HG03565 (cell line): ENCODE measurements at regions not wholly inside any gene's neighbourhood (a gene's known extent, or its start where the extent isn't known, plus 50 kb on each side); places are given as distances from the start of the nearest gene placed in this dataset.
"Not testable (repeated sequence)": the region's sequence is repeated elsewhere in the genome, so short reads cannot be mapped to it uniquely, and the experiment has no call there.

Source experiments
- ATAC-seq: cut with Tn5 transposase; IDR thresholded peaks from one replicate; pipeline ENCODE4 v1.9.1; 2021; ENCODE audit warnings: mild to moderate bottlenecking, moderate library complexity; ENCODE audit not compliant: unreplicated experiment

DNA sequence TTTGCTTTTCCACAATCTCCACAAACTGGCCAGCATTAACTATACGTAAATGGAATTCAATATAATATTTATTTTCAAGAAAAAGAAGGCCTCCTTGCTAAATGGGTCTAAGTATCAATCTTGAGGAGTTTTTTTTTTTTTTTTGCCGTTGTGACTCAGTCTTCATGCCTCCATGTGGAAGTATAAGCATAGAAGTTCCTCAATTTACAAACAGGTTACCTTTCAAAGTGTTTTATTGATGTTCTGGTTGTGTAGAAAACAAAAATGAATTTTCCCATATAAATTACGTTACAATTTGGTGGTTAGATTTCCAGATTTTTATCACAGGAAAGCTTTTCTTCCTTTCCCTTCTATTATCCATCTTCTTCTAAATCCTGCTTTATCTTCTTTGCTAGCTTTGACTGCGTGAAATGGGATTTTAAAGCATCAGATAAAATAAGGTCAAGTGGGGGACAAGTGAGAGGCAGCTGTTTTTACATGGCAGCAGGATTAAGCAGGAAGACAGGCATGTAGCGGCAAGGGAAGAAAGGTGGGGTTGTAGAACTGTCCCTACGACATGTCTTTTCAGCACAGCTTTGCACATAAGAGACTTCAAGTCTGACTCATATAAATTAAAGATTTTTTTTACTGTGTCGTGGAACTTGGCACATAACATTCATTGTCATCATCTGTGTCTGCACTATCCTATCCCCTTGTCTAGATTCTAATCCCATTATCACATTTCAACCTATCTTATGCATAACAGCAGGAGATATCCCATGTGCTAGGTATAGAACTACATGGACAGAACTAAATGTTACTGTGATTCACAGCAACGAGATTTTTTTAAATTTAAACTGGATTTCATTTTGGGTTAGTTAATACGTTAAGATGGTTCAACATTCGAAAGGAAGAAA is 135.3 kb upstream of the FAM3C start:
- no peak for ATAC-seq

DNA sequence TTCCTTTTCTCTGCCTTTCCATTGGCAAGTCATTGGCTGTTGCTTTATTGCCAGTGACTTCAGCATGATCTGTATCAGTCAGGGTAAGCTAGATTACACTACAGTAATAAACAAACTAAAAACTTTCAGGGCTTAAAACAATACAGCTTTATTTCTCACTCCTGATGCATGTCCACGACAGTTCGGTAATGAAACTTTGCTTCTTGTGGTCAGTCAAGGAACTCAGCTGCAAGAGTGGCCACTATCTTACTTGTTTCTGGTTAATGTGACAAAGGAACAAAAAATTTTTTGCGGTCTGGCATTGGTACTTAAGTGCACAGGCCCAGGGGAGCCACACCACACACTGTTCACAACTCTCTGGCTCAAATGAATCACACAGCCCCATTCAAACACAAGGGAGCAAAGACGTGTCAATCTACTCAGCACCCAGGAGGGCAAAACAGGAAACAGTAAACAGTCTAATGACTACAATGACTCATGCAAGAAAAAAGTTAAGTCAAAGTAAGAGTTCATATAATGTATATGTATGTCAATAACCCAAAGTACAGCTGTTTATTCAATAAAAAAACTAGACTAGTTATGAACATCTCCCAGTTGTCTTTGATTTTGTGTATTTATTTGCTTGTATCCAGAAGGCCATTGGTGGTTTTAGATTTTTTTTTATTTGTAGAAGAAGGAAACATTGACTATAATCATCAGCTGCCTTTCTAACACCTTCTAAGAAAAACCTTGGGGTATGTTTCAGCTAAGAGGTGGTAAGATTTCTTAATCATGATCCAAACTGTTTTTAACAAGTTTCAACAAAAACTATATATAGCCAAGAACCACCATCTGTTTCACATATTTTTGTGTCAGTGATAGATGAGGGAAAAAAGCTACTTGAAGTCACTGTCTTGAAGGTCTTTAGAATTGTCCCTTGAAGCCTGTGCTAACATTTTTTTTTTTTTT is 134.4 kb upstream of the FAM3C start:
- peak; percentile 98 for ATAC-seq

DNA sequence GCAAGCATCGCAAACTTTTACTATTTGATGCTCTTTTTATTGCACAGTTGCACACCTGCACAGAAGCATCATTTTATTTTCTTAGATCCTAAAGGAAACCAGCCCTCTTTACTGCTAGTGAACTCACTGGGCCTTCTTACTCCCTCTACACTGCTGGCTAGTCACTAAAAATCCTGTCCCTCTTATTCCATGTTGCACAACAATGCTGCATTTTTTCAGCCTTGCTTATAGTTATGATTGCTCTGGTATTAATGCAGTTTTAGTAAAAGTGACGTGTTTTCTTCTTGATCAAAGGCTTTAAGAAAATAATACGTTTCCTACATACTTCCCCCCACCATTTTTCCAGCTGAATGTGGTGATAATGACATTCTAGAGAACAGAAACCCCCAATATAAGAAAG is 132.9 kb upstream of the FAM3C start:
- no peak for ATAC-seq

DNA sequence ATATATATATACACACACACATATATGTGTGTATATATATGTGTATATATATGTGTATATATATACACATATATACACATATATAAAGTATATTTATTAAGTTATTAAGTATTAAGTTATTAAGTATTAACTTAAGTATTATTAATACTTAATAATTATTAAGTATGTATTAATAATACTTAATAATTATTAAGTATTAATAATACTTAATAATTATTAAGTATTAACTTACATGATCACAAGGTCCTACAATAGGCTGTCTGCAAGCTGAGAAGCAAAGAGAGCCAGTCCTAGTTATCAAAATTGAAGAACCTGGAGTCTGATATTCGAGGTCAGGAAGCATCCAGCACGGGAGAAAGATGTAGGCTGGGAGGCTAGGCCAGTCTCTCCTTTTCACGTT is 130.1 kb upstream of the FAM3C start:
- ATAC-seq, result not testable (repeated sequence)

DNA sequence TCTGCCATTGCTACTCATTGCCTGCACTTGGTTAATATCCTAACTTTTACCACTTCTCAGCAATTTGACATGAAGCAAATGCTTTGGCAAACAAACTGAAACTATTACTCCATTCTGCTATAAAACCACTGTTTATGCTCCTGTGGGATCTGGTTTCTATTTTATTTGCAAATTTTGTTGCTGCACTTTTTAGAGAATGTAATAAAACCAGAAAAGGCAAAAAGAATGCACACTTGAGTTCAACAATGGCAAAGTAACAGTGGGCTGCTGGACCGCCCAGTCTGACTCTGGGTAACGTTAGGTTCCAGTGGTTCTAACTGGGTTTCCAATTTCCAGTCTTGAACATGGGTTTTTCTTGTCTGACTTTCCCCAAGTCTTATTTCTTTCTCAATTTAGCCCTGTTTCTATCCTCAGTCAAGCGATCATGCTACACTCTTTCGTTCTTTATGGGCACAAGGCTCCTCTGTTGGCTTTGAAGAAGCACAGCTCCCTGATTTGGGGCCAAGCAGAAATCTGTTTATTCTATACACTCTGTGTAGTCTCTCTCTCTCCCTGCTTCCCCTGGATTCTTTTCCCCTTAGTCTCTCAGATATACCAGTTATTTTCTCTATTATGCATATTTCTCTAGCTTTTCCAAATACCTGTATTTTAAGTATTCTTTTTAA is 129.2 kb upstream of the FAM3C start:
- no peak for ATAC-seq

DNA sequence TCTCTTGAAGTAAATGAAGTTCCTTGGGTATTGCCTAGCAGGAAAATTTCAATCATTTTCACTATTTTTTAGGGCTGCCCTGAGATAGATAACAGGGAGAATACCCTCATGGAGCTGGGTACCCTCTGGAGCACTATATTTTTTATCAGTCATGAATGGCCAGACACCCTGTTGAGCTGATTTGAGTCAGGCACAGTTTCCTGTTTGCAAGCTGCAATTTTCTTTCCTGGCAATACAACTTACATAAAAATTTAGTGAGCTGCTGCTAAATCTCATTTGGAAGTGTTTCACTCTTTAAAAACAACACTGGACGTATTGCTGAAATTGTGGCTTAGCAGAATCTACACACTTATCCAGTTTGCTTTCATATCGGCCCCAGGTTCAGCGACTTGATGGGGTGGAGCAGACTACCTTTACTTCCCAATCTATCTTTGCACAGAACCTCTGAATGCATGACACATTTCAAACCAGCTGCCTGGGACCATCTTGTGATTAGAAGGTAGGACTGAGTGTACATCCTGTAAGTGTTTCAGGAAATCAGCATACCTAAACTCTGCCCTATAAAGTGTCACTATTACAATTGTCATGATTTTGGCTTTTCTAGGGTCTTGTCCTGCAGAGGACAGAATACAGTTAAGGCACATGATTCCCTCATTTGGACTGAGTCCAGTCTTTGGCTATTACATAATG is 125.7 kb upstream of the FAM3C start:
- no peak for ATAC-seq

DNA sequence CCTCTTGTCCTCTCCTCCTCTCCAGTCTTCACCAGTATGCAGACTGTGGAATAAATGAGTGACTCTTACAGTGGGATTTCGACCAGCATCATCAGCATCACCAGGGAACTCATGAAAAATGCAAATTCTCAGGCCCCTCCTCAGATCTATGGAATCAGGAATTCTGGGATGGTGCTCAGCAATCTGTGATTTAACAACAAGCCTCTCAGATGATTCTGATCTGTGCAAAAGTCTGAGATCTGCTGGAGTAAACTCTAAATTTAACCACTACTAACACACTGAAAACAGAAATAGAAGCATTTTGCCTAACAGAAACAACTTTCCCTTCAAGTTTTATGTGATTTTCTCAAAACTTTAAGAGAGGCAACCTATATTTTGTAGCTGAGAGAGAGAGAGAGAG is 124.8 kb upstream of the FAM3C start:
- no peak for ATAC-seq

DNA sequence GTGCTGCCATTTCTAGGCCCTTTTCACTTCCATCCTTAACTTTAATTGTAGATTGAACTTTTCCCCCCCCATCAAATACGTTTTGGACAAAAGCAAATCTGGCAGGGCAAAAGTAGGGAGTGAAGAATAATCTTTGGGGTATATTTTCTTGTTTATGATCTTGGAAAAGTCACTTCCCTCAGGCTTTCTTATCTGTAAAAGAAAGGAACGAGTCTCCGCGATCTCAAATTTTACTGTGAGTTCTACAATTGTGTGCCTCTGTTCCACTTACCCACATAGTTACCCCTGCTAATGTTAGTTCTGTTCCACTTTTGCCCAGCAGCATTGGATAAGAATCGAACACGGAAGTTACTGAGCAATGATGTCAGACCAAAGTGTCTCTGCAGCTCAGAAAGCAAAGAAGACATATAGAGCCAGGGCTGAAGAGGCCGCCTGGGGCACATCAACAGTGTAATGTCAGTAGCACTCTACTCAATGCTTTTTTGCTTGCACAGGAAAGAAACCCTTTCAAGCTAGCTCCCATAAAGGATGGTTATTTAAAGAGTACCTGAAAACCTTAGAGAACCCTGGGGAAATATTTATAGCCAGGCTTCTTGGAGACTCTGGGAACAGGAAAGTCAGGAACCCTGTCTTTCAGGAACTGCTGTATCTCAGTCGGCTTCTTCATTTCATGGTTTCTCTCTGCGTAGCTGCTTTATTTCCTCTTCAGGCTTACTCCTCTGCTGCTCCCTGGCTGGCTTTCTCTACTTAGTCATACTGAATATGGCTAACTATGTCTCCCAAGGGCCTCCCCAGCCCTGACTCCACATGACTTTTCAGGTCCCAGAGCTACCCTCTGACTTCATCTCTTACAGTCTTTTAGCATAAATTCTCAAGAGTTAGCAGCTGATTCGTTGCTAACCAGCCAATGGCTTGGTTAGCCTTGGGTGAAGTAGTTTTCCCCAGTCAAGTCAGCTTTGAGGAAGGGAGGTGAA is 123.7 kb upstream of the FAM3C start:
- peak; percentile 80 for ATAC-seq

DNA sequence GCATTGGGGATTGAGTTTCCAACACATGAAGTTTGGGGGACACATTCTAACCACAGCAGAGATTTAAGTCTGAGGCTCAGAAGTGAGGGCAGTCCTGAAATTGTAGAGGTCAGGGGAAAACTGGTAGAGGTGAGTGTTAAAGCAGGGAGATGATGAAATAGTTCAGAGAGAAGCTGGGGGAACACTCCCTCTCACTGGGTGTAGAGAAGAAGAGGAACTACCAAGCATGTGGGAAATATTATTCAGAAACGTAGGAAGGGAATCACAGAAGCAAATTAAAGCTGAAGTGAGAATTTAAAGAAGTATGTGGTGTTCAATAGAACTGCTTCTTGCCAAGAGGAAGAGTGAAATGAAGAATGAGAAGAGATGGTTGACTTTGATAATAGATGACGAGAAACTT is 121.5 kb upstream of the FAM3C start:
- ATAC-seq, result no peak

DNA sequence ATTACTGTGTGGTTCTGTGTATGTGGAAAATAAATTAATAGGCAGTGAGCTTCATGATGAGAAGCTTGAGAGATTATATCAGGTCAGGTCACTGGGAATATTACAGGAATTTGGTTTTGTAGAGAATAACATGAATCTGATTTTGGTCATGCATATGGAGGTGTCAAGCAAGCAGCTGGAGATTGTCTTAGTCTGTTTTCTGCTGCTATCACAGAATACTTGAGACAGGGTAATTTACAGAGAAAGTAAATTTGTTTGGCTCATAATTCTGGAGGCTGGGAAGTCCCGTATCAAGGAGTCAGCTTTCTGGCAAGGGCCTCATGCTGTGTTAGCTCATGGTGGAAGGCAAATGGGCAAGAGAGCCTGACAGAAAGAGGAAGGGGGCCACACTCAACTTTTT is 120.7 kb upstream of the FAM3C start:
- ATAC-seq, result no peak

DNA sequence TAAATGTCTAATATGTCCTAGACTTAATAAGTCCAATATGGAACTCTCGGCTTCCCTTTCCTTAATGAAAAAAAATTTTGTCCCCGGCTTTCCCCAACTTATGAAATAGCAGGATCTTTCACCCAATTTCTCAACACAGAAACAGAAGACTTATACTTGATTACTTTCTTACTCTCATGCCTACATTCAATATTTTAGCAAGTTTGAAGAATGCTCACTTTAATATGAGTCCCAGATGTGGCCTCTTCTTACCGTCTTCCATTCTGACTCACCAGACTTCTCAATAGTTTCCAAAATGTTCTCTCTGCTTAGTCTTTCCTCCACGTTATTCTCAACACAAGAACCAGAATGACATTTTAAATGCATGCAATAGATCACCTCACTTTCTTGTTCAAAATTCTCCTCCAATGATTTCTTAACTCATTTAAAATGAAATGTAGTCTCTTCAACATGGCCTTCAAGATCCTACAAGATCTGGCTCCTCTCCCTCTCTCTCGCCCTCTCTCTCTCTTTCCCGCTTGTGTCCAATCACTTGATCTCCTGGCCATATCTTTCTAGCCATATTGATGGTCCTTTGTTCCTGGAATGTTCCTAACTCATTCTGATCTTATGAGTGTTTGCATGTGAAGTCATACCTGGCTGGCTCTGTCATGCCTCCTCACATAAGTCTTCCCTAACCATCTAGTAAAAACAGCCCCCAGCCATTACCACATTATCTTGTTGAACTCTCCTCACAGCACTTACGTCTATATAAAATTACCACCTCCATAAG is 119.7 kb upstream of the FAM3C start:
- no peak for ATAC-seq

DNA sequence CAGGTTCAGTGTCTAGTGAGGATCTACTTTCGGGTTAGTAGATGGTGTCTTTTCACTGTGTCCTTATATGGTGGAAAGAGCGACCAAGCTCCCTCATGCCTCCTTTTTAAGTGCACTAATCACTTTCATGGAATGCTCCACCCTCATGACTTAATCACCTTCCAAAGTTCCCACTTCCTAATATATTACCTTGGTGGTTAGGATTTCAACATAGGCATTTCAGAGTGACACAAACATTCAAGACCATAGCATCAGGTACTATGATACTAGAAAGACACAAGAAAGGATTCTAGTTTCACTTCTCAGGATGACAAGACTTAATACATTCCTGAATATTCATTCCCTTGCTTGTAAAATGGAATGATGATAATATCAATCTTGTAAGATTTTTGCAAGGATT is 119.1 kb upstream of the FAM3C start:
- ATAC-seq, result no peak

DNA sequence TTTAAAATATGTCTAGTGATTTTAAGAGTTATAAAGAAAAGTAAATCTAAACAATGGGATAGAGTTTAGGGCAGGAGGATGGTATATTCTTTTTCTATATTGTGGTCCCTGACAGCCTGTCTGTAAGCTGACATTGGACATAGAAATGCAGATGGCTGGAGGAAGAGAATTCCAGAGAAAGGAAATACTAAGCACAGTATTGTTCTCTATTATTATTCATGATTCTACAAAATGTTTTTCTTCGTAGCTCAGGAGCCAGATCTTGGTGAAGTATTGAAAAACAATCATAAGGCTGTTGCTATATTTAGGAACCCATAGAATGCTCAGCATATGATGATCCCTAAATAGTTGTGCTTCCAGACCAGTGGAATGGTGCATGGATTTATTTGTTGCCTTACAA is 117.0 kb upstream of the FAM3C start:
- no peak for ATAC-seq

DNA sequence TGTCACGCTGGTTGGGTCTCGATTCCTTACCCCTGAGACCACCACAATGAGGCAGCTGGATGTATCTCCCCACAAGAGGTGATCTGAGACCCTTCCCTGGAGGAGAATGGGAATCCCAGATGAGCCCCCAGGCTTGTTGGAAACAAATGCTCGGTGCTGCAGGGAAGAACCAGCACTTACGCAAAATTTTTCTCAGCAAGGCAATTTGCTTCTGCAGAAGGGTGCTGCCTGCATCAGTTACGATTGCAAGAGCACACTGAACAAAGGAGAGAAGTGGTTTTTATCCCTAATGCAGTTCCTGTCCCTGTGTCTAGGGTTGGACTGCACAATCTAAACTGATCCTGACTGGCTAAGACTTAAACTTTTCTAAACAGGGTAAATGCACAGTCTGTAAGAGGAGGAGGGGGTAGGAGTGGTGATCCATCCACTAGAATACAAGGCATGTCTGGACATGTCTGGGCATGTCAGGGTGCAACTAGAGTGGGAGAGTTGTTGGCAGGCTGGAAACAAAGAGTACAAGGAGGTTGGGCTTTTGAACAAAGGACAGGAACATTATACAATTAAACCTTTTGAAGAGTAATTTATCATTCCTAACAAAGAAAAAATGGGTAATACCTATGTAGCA is 114.9 kb upstream of the FAM3C start:
- no peak for ATAC-seq

DNA sequence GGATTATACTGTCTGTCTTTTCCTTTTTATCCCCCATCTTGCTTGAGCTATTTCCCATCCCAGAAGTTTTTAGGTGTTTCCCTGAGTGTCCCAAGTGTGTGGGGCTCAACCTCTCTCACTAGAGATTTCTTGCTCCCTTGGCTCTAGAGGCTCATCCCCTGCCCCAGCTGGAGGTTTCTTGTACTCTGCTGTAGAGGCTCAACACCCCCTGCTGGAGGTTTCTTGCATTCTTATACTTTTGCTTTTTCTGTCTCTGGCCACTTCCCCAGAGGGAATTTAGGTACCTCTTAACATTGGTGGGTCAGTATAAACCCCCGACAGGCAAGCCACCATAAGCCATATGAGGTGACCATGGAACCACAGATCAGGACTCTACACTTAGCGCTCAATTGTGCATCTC is 114.2 kb upstream of the FAM3C start:
- ATAC-seq, result no peak

DNA sequence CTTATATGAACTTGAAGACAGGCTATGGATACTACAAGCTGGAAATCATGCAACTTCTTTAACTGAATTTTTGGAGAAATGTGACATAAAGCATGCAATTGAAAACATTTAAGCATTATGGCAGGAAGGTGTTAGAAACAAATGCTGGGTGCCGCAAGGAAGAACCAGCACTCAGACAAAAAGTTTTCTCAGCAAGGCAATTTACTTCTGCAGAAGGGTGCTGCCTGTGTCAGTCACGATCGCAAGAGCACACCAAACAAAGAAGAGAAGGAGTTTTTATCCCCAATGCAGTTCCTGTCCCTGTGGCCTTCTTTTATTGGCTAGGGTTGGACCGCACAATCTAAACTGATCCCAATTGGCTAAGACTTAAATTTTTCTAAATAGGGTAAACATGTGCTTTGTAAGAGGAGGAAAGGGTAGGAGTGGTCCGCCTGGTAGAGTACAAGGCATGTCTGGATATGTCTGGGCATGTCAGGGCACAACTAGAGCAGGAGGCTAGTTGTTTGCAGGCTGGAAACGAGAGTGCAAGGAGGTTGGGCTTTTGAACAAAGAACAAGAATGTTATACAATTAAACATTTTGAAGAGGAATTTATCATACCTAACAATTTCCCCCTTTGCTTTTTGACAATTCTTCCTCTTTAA is 109.6 kb upstream of the FAM3C start:
- ATAC-seq, result no peak

DNA sequence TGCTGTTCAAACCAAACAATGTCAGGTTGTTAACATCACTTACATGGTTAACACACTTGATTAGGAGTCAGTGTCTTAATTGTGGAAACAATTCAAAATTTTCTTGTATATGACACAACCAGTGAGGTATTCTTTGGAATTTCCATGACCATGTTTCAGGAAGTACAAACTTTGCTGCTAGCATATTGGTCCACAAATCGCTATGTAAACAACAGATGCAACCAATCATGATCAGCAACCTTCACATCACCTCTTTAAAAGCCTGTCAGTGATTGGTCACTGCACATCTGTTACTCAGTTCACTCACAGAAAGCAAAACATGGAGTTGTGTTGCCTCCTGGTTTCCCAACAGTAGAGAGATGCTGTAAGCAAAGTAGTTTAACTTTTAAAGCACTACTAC is 108.9 kb upstream of the FAM3C start:
- ATAC-seq, result no peak

DNA sequence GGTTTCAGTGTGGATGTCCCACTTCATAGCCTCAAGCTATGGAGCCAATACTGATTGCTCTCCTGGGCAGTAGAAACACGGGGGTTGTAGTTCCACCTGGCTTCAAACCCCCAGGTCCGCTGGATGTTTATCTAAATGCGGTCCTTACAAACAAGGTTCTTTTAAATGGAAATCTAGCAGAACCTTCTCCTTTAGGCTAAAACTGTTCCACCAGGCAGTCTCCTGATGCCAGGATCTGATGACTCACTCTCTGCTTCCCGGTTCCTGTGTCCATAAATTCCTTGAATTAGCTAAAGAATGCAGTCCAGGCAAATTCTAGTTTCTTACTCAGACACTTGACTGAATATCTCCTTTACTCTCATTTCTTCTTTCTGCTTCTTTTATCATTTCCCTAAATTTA is 108.4 kb upstream of the FAM3C start:
- ATAC-seq, result no peak
